ENCODE measurements at regions not wholly inside any gene's neighbourhood (a gene's known extent, or its start where the extent isn't known, plus 50 kb on each side); places are given as distances from the start of the nearest gene placed in this dataset.

GRCh38 chr10:10434312-10434711, 583.4 kb upstream of the CELF2 start:
- no peaks in the 10 kb centered on the region for H3K36me3 Mint-ChIP-seq (ENCODE audit: insufficient read depth, unreplicated experiment)
- no TSS peak for BruUV-seq (replicated peaks)
- TF ChIP-seq CTCF (IDR thresholded peaks at IDR 0.05; ENCODE audit: insufficient read depth in 1 of 2, low read depth in 1 of 2, low read length in 1 of 2, severe bottlenecking in 1 of 2, unreplicated experiment in 1 of 2): no peak
- ChIA-PET CTCF (no interaction called here), POLR2A (no interaction called here)
- no peaks in the 10 kb centered on the region for H3K27me3 ChIP-seq (replicated peaks; ENCODE audit: control insufficient read depth, insufficient read depth, low read length)
- intact Hi-C loops (cut with micrococcal nuclease; ENCODE audit: unreplicated experiment): no loop called here
- H3K9me3 Mint-ChIP-seq (ENCODE audit: unreplicated experiment): peaks cover 14% of the 10 kb centered on the region
- no peak overlapping the region for H3K27ac Mint-ChIP-seq (ENCODE audit: unreplicated experiment)
- no peak overlapping the region for H3K4me3 ChIP-seq (ENCODE audit: low read depth, low read length)
- no peaks in the 10 kb centered on the region for H3K36me3 ChIP-seq (ENCODE audit: control insufficient read depth, insufficient read depth, low read length)
- no peaks in the 10 kb centered on the region for H3K9me3 ChIP-seq
- H3K4me3 Mint-ChIP-seq (ENCODE audit: unreplicated experiment): no peak overlapping the region
- H3K27me3 Mint-ChIP-seq (ENCODE audit: insufficient read depth, unreplicated experiment): no peaks in the 10 kb centered on the region
- no peak for DNase-seq
- no peaks in the 10 kb centered on the region for H3K4me1 ChIP-seq
- no peaks in the 10 kb centered on the region for H3K4me1 Mint-ChIP-seq (ENCODE audit: low read depth, unreplicated experiment)

GRCh38 chr10:10437886-10438285, 579.8 kb upstream of the CELF2 start:
- Mint-ChIP-seq H3K9me3 (ENCODE audit: unreplicated experiment) (peaks cover 14% of the 10 kb centered on the region), H3K4me3 (ENCODE audit: unreplicated experiment) (no peak overlapping the region), H3K36me3 (ENCODE audit: insufficient read depth, unreplicated experiment) (no peaks in the 10 kb centered on the region), H3K4me1 (ENCODE audit: low read depth, unreplicated experiment) (no peaks in the 10 kb centered on the region), H3K27me3 (ENCODE audit: insufficient read depth, unreplicated experiment) (no peaks in the 10 kb centered on the region), H3K27ac (ENCODE audit: unreplicated experiment) (no peak overlapping the region)
- BruUV-seq (replicated peaks): no TSS peak
- CTCF ChIA-PET: no interaction called here
- Histone ChIP-seq H3K4me1 (no peaks in the 10 kb centered on the region), H3K27me3 (replicated peaks; ENCODE audit: control insufficient read depth, insufficient read depth, low read length) (no peaks in the 10 kb centered on the region), H3K36me3 (ENCODE audit: control insufficient read depth, insufficient read depth, low read length) (no peaks in the 10 kb centered on the region), H3K4me3 (ENCODE audit: low read depth, low read length) (no peak overlapping the region), H3K9me3 (no peaks in the 10 kb centered on the region)
- no peak for TF ChIP-seq CTCF (IDR thresholded peaks at IDR 0.05; ENCODE audit: insufficient read depth in 1 of 2, low read depth in 1 of 2, low read length in 1 of 2, severe bottlenecking in 1 of 2, unreplicated experiment in 1 of 2)
- no peak for DNase-seq
- POLR2A ChIA-PET: no interaction called here
- intact Hi-C loops (cut with micrococcal nuclease; ENCODE audit: unreplicated experiment): no loop called here

- Histone ChIP-seq H3K4me3 (ENCODE audit: low read depth, low read length) (no peak overlapping the region), H3K27me3 (replicated peaks; ENCODE audit: control insufficient read depth, insufficient read depth, low read length) (no peaks in the 10 kb centered on the region), H3K9me3 (no peaks in the 10 kb centered on the region), H3K4me1 (no peaks in the 10 kb centered on the region), H3K36me3 (ENCODE audit: control insufficient read depth, insufficient read depth, low read length) (no peaks in the 10 kb centered on the region)
- no peak for TF ChIP-seq CTCF (IDR thresholded peaks at IDR 0.05; ENCODE audit: insufficient read depth in 1 of 2, low read depth in 1 of 2, low read length in 1 of 2, severe bottlenecking in 1 of 2, unreplicated experiment in 1 of 2)
- CTCF ChIA-PET: no interaction called here
- POLR2A ChIA-PET: no interaction called here
- DNase-seq: no peak
- BruUV-seq (replicated peaks): no TSS peak
- Mint-ChIP-seq H3K27ac (ENCODE audit: unreplicated experiment) (no peak overlapping the region), H3K36me3 (ENCODE audit: insufficient read depth, unreplicated experiment) (no peaks in the 10 kb centered on the region), H3K4me1 (ENCODE audit: low read depth, unreplicated experiment) (no peaks in the 10 kb centered on the region), H3K9me3 (ENCODE audit: unreplicated experiment) (peaks cover 14% of the 10 kb centered on the region), H3K4me3 (ENCODE audit: unreplicated experiment) (no peak overlapping the region), H3K27me3 (ENCODE audit: insufficient read depth, unreplicated experiment) (no peaks in the 10 kb centered on the region)
- intact Hi-C loops (cut with micrococcal nuclease; ENCODE audit: unreplicated experiment): no loop called here
Measured at GRCh38 chr10:10438335-10439100, 579.2 kb upstream of the CELF2 start.
